ENCODE measurements at regions not wholly inside any gene's neighbourhood (a gene's known extent, or its start where the extent isn't known, plus 50 kb on each side); places are given as distances from the start of the nearest gene placed in this dataset.

GRCh38 chr11:122037911-122038310 is 78.1 kb downstream of the BLID start:
- Histone ChIP-seq H3K9ac (ENCODE audit: low read length) (no peak overlapping the region), H3K9me3 (ENCODE audit: low read length) (no peaks in the 10 kb centered on the region), H3K4me2 (ENCODE audit: low read length) (no peak overlapping the region), H3K4me3 (ENCODE audit: low read length) (no peak overlapping the region), H3K36me3 (ENCODE audit: insufficient read depth, low read length) (no peaks in the 10 kb centered on the region), H3K9me2 (ENCODE audit: insufficient read depth, low read length) (no peaks in the 10 kb centered on the region), H4K20me1 (ENCODE audit: insufficient read depth) (no peaks in the 10 kb centered on the region), H2AFZ (ENCODE audit: low read depth, low read length) (no peak overlapping the region), H3K27me3 (ENCODE audit: insufficient read depth, low read depth, low read length) (no peaks in the 10 kb centered on the region), H3K79me2 (replicated peaks; ENCODE audit: insufficient read depth, low read length) (no peaks in the 10 kb centered on the region), H3K27ac (ENCODE audit: low read length) (no peak overlapping the region), H3F3A (ENCODE audit: insufficient read depth, low read length, poor library complexity, severe bottlenecking) (no peaks in the 10 kb centered on the region)
- TF ChIP-seq TAF1 (IDR thresholded peaks at IDR 0.05; ENCODE audit: low read depth) (no peak), REST (IDR thresholded peaks at IDR 0.05; ENCODE audit: borderline replicate concordance) (no peak), SMC3 (conservative IDR thresholded peaks at IDR 0.05; ENCODE audit: poor library complexity) (no peak), MXI1 (conservative IDR thresholded peaks at IDR 0.05; ENCODE audit: poor library complexity, severe bottlenecking) (no peak), POLR2AphosphoS5 (IDR thresholded peaks at IDR 0.05) (no peak), EP300 (conservative IDR thresholded peaks at IDR 0.05; ENCODE audit: poor library complexity, severe bottlenecking) (no peak), RAD21 (conservative IDR thresholded peaks at IDR 0.05) (no peak), EZH2 (IDR thresholded peaks at IDR 0.05; ENCODE audit: borderline replicate concordance, insufficient read depth, low read length, poor library complexity, severe bottlenecking) (no peak), CTCF (IDR thresholded peaks at IDR 0.05; ENCODE audit: poor library complexity, severe bottlenecking) (no peak)

- Histone ChIP-seq H3K9me3 (ENCODE audit: low read length) (no peaks in the 10 kb centered on the region), H4K20me1 (ENCODE audit: insufficient read depth) (no peaks in the 10 kb centered on the region), H3K27me3 (ENCODE audit: insufficient read depth, low read depth, low read length) (no peaks in the 10 kb centered on the region), H3F3A (ENCODE audit: insufficient read depth, low read length, poor library complexity, severe bottlenecking) (no peaks in the 10 kb centered on the region), H3K4me2 (ENCODE audit: low read length) (no peak overlapping the region), H3K79me2 (replicated peaks; ENCODE audit: insufficient read depth, low read length) (no peaks in the 10 kb centered on the region), H3K36me3 (ENCODE audit: insufficient read depth, low read length) (no peaks in the 10 kb centered on the region), H3K4me3 (ENCODE audit: low read length) (no peak overlapping the region), H2AFZ (ENCODE audit: low read depth, low read length) (no peak overlapping the region), H3K9ac (ENCODE audit: low read length) (no peak overlapping the region), H3K9me2 (ENCODE audit: insufficient read depth, low read length) (no peaks in the 10 kb centered on the region), H3K27ac (ENCODE audit: low read length) (no peak overlapping the region)
- TF ChIP-seq EP300 (conservative IDR thresholded peaks at IDR 0.05; ENCODE audit: poor library complexity, severe bottlenecking): no peak
- TF ChIP-seq REST (IDR thresholded peaks at IDR 0.05; ENCODE audit: borderline replicate concordance): no peak
- no peak for TF ChIP-seq EZH2 (IDR thresholded peaks at IDR 0.05; ENCODE audit: borderline replicate concordance, insufficient read depth, low read length, poor library complexity, severe bottlenecking)
Observed at GRCh38 chr11:122036493-122036892, 79.5 kb downstream of the BLID start.

All from neural cell (in vitro differentiated cells).